H9 (cell line): ENCODE measurements at regions not wholly inside any gene's neighbourhood (a gene's known extent, or its start where the extent isn't known, plus 50 kb on each side); places are given as distances from the start of the nearest gene placed in this dataset.

Source experiments
- DNase-seq: peaks from one replicate; pipeline ENCODE4 v3.0.0-alpha.2; 2017
- H2AFZ ChIP-seq: one replicate; pipeline ENCODE4 v1.6.1; 2013; ENCODE audit warnings: mild to moderate bottlenecking, low read length, control low read depth, moderate library complexity
- H2AK5ac ChIP-seq: 2 replicates; pipeline ENCODE4 v1.6.1; 2013; ENCODE audit warnings: low read length, control low read depth, mixed read lengths; ENCODE audit not compliant: insufficient read length
- H2BK120ac ChIP-seq: one replicate; pipeline ENCODE4 v1.6.1; 2013; ENCODE audit warnings: low read depth, mild to moderate bottlenecking, low read length, control low read depth, inconsistent platforms; ENCODE audit not compliant: poor library complexity, severe bottlenecking
- H2BK12ac ChIP-seq: 2 replicates; pipeline ENCODE4 v1.6.1; 2013; ENCODE audit warnings: low read length, control low read depth, mixed read lengths, low read depth; ENCODE audit not compliant: insufficient read length
- H2BK15ac ChIP-seq: 2 replicates; pipeline ENCODE4 v1.6.1; 2013; ENCODE audit warnings: low read depth, low read length, control low read depth
- H2BK20ac ChIP-seq: one replicate; pipeline ENCODE4 v1.6.1; 2013; ENCODE audit warnings: low read depth, mild to moderate bottlenecking, low read length, control low read depth, inconsistent platforms; ENCODE audit not compliant: poor library complexity, severe bottlenecking
- H2BK5ac ChIP-seq: 2 replicates; pipeline ENCODE4 v1.6.1; 2013; ENCODE audit warnings: low read length, control low read depth, mixed read lengths; ENCODE audit not compliant: insufficient read length
- H3K14ac ChIP-seq: 2 replicates; pipeline ENCODE4 v1.6.1; 2013; ENCODE audit warnings: low read length, control low read depth; ENCODE audit not compliant: insufficient read depth
- H3K18ac ChIP-seq: 2 replicates; pipeline ENCODE4 v1.6.1; 2013; ENCODE audit warnings: low read depth, mild to moderate bottlenecking, mixed read lengths, low read length, control low read depth; ENCODE audit not compliant: insufficient read length
- H3K23ac ChIP-seq: 2 replicates; pipeline ENCODE4 v1.6.1; 2013; ENCODE audit warnings: low read length, control low read depth, mixed read lengths, low read depth; ENCODE audit not compliant: insufficient read length
- H3K23me2 ChIP-seq: 2 replicates; pipeline ENCODE4 v1.6.1; 2013; ENCODE audit warnings: low read depth, mild to moderate bottlenecking, mixed read lengths, low read length, control low read depth; ENCODE audit not compliant: insufficient read length, poor library complexity, severe bottlenecking
- H3K27ac ChIP-seq: 2 replicates; pipeline ENCODE4 v1.5.1; 2013; ENCODE audit warnings: low read length, control low read depth, mixed read lengths, low read depth; ENCODE audit not compliant: insufficient read length
- H3K27me3 ChIP-seq: 2 replicates; pipeline ENCODE4 v1.6.1; 2013; ENCODE audit warnings: low read length, control low read depth, inconsistent platforms; ENCODE audit not compliant: insufficient read depth
- H3K4ac ChIP-seq: 2 replicates; pipeline ENCODE4 v1.6.1; 2013; ENCODE audit warnings: low read depth, mild to moderate bottlenecking, control low read depth, inconsistent platforms, low read length, moderate library complexity
- H3K4me1 ChIP-seq: 2 replicates; pipeline ENCODE4 v1.6.1; 2013; ENCODE audit warnings: low read length, control low read depth, inconsistent platforms; ENCODE audit not compliant: insufficient read depth
- H3K4me2 ChIP-seq: 2 replicates; pipeline ENCODE4 v1.6.1; 2013; ENCODE audit warnings: low read length, control low read depth, mixed read lengths; ENCODE audit not compliant: insufficient read length, insufficient read depth
- H3K56ac ChIP-seq: 2 replicates; pipeline ENCODE4 v1.6.1; 2013; ENCODE audit warnings: low read depth, mild to moderate bottlenecking, mixed read lengths, low read length, control low read depth; ENCODE audit not compliant: insufficient read length
- H3K79me1 ChIP-seq: 2 replicates; pipeline ENCODE4 v1.6.1; 2013; ENCODE audit warnings: low read depth, mild to moderate bottlenecking, moderate library complexity, low read length, control low read depth, inconsistent platforms; ENCODE audit not compliant: insufficient read depth, poor library complexity, severe bottlenecking
- H3K79me2 ChIP-seq: 2 replicates; pipeline ENCODE4 v1.6.1; 2013; ENCODE audit warnings: low read length, control low read depth, inconsistent platforms; ENCODE audit not compliant: insufficient read depth
- H3K9ac ChIP-seq: 2 replicates; pipeline ENCODE4 v1.6.1; 2013; ENCODE audit warnings: low read length, control low read depth, mixed read lengths; ENCODE audit not compliant: insufficient read length; ENCODE audit errors: extremely low read depth
- H3K9me3 ChIP-seq: one replicate; pipeline ENCODE4 v1.6.1; 2013; ENCODE audit warnings: low read depth, low read length, inconsistent platforms; ENCODE audit not compliant: control insufficient read depth
- H3T11ph ChIP-seq: one replicate; pipeline ENCODE4 v1.6.1; 2013; ENCODE audit warnings: mild to moderate bottlenecking, low read length, control low read depth, inconsistent platforms
- H4K20me1 ChIP-seq: one replicate; pipeline ENCODE4 v1.6.1; 2013; ENCODE audit not compliant: control insufficient read depth, insufficient read length, insufficient read depth
- H4K5ac ChIP-seq: 2 replicates; pipeline ENCODE4 v1.6.1; 2013; ENCODE audit warnings: low read depth, mild to moderate bottlenecking, mixed read lengths, low read length, control low read depth; ENCODE audit not compliant: insufficient read length
- H4K8ac ChIP-seq: replicated peaks from 2 replicates; pipeline ENCODE4 v1.6.1; 2013; ENCODE audit warnings: low read length, control low read depth, mixed read lengths, low read depth; ENCODE audit not compliant: insufficient read length
- H4K91ac ChIP-seq: 2 replicates; pipeline ENCODE4 v1.6.1; 2013; ENCODE audit warnings: low read depth, mild to moderate bottlenecking, moderate library complexity, mixed read lengths, low read length, control low read depth; ENCODE audit not compliant: insufficient read length
- H3K27ac Mint-ChIP-seq, 3 experiments: 2 replicates in 2 of 3; 3 replicates in 1 of 3; pipeline ENCODE4 v1.8.0; 2020 to 2021; ENCODE audit warnings: mixed read lengths in 3 of 3, mild to moderate bottlenecking in 1 of 3, moderate library complexity in 1 of 3
- H3K27me3 Mint-ChIP-seq: 2 replicates; pipeline ENCODE4 v1.8.0; 2021; ENCODE audit warnings: low read depth, mild to moderate bottlenecking, moderate library complexity, mixed read lengths
- H3K36me3 Mint-ChIP-seq, 3 experiments: 2 replicates in 2 of 3; 3 replicates in 1 of 3; pipeline ENCODE4 v1.8.0; 2020 to 2021; ENCODE audit warnings: low read depth in 3 of 3, mixed read lengths in 3 of 3; ENCODE audit not compliant: insufficient read depth in 1 of 3
- H3K4me1 Mint-ChIP-seq, 2 experiments: 2 replicates each; pipeline ENCODE4 v1.8.0; 2020; ENCODE audit warnings: mixed read lengths in 2 of 2
- H3K4me3 Mint-ChIP-seq, 2 experiments: 2 replicates in 1 of 2; 3 replicates in 1 of 2; pipeline ENCODE4 v1.8.0; 2020 to 2021; ENCODE audit warnings: mild to moderate bottlenecking in 2 of 2, mixed read lengths in 2 of 2, moderate library complexity in 1 of 2
- H3K9me3 Mint-ChIP-seq, 2 experiments: 2 replicates in 1 of 2; 3 replicates in 1 of 2; pipeline ENCODE4 v1.8.0; 2020; ENCODE audit warnings: mild to moderate bottlenecking in 2 of 2, mixed read lengths in 2 of 2, moderate library complexity in 1 of 2
- WGBS: extraction: QIAGEN DNeasy Blood & Tissue Kit; methylation state at CpG from one replicate; pipeline ENCODE4 v1.1.7; 2013; ENCODE audit warnings: missing lambda C conversion rate, low lambda C conversion rate, mixed read lengths; ENCODE audit not compliant: insufficient read length; ENCODE audit errors: extremely low coverage; 5-methylcytosine and 5-hydroxymethylcytosine counted together
- TF ChIP-seq, protein P1 (sequence below): fragments of 200-600 bp; sonication (generic); conservative IDR thresholded peaks from 3 replicates; pipeline ENCODE4 v1.8.0; 2021; ENCODE audit warnings: antibody characterized with exemption, mild to moderate bottlenecking

DNA sequence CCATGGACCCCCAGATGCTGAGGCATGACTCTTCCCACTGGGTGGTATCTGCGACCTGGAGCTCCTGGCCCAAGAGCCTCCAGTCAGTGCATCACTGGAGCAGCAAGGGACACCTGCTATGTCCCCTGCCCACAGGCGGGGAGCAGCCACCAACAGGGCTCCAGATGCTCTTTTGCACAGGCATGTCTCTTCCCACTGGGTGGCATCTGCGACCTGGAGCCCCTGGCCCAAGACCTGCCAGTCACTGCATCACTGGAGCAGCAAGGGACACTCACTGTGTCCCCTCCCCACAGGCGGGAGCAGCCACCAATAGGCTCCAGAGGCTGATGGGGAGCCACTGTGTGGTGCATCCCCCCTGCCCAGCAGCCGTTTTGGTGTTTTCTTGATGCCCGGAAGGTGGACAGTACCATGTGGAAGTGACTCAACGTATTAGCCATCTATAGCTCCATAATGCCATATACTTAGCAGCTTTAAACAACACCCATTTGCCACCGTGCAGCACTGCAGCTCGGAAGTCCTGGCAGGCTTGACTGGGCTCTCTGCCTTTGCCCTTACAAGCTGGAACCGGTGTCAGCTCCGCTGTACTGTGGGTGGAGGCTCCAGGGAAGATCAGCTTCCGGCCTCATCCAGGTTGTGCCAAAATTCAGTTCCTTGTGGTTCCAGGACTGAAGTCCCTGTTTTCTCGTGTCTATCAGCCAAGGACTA, 124.9 kb upstream of the CST7 start:
- no peaks in the 10 kb centered on the region for H3K23me2 ChIP-seq
- H4K91ac ChIP-seq, result no peak overlapping the region
- H4K5ac ChIP-seq, result no peak overlapping the region
- Mint-ChIP-seq H3K9me3 (no peaks in the 10 kb centered on the region; a peak in 1 of 5 replicates), H3K36me3 (no peaks in the 10 kb centered on the region), H3K27me3 (no peaks in the 10 kb centered on the region), H3K27ac (no peak overlapping the region), H3K4me1 (no peaks in the 10 kb centered on the region), H3K4me3 (no peak overlapping the region)
- H3K9ac ChIP-seq, result no peak overlapping the region
- H3K79me1 ChIP-seq, result no peaks in the 10 kb centered on the region
- H3K14ac ChIP-seq, result no peak overlapping the region
- no peak overlapping the region for H2BK120ac ChIP-seq
- no peak overlapping the region for H3K56ac ChIP-seq
- no peak overlapping the region for H2BK20ac ChIP-seq
- H3K18ac ChIP-seq, result no peak overlapping the region
- H3K4me1 ChIP-seq, result no peaks in the 10 kb centered on the region
- no peak overlapping the region for H2BK5ac ChIP-seq
- H3K4ac ChIP-seq, result no peak overlapping the region
- TF ChIP-seq, protein P1, sequence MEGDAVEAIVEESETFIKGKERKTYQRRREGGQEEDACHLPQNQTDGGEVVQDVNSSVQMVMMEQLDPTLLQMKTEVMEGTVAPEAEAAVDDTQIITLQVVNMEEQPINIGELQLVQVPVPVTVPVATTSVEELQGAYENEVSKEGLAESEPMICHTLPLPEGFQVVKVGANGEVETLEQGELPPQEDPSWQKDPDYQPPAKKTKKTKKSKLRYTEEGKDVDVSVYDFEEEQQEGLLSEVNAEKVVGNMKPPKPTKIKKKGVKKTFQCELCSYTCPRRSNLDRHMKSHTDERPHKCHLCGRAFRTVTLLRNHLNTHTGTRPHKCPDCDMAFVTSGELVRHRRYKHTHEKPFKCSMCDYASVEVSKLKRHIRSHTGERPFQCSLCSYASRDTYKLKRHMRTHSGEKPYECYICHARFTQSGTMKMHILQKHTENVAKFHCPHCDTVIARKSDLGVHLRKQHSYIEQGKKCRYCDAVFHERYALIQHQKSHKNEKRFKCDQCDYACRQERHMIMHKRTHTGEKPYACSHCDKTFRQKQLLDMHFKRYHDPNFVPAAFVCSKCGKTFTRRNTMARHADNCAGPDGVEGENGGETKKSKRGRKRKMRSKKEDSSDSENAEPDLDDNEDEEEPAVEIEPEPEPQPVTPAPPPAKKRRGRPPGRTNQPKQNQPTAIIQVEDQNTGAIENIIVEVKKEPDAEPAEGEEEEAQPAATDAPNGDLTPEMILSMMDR, result no peak
- no peaks in the 10 kb centered on the region for H3K9me3 ChIP-seq
- H2BK12ac ChIP-seq, result no peak overlapping the region
- H2BK15ac ChIP-seq, result no peak overlapping the region
- no peaks in the 10 kb centered on the region for H4K20me1 ChIP-seq
- no peak overlapping the region for H3K23ac ChIP-seq
- H3T11ph ChIP-seq, result no peak overlapping the region
- no peak for DNase-seq
- H3K27ac ChIP-seq, result no peak overlapping the region
- no peak overlapping the region for H2AK5ac ChIP-seq
- WGBS, result no CpG with 5 or more reads among the region's 13 CpGs
- H4K8ac ChIP-seq, result no peak overlapping the region
- no peaks in the 10 kb centered on the region for H3K79me2 ChIP-seq
- no peaks in the 10 kb centered on the region for H3K27me3 ChIP-seq
- no peak overlapping the region for H2AFZ ChIP-seq
- no peak overlapping the region for H3K4me2 ChIP-seq
